NOMO-1 (cell line): ENCODE measurements at regions not wholly inside any gene's neighbourhood (a gene's known extent, or its start where the extent isn't known, plus 50 kb on each side); places are given as distances from the start of the nearest gene placed in this dataset.
"Not testable (repeated sequence)": the region's sequence is repeated elsewhere in the genome, so short reads cannot be mapped to it uniquely, and the experiment has no call there.

Experiments used
- DNase-seq, 2 experiments: peaks; one replicate each; lab custom pipeline; 2025; ENCODE audit not compliant: unreplicated experiment in 2 of 2; lab: John Stamatoyannopoulos, UW

GRCh38 chr1:80305466-80305865 lies 1298.9 kb upstream of the ADGRL4 start:
- DNase-seq: no peak

GRCh38 chr1:80293818-80294217 lies 1287.3 kb upstream of the ADGRL4 start:
- DNase-seq: no peak

DNA sequence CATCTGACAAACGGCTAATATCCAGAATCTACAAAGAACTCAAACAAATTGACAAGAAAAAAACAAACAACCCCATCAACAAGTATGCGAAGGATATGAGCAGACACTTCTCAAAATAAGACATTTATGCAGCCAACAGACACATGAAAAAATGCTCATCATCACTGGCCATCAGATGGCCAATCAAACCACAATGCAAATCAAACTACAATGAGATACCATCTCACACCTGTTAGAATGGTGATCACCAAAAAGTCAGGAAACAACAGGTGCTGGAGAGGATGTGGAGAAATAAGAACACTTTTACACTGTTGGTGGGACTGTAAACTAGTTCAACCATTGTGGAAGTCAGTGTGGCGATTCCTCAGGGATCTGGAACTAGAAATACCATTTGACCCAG lies 1282.2 kb upstream of the ADGRL4 start:
- not testable (repeated sequence) for DNase-seq

- DNase-seq: no peak
These were observed 1276.0 kb upstream of the ADGRL4 start for GRCh38 chr1:80282536-80282935.

DNA sequence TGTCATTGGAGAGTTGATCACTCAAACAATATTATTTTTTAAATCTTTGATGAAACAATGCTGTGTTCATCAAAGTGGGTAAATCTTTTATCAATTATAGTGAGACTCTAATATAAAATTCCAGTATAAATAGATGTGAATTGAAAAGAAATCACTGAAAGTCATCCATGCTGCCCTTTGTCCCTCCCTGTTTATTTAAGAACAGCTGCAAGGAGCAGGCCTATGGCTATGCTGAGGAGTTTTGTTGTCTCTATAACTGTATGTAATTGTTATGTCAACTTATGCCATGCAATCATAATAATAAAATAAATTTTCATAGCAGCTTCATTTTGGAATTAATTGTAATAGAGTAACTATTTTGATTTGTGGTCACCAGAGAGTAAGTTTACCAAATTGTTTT lies 1272.4 kb upstream of the ADGRL4 start:
- DNase-seq: no peak

- no peak for DNase-seq
These were observed 1267.7 kb upstream of the ADGRL4 start for GRCh38 chr1:80274256-80274655.

- no peak for DNase-seq
These were observed 1266.0 kb upstream of the ADGRL4 start for GRCh38 chr1:80272495-80272894.

- no peak for DNase-seq
These were observed 1252.1 kb upstream of the ADGRL4 start for GRCh38 chr1:80258659-80259058.

DNA sequence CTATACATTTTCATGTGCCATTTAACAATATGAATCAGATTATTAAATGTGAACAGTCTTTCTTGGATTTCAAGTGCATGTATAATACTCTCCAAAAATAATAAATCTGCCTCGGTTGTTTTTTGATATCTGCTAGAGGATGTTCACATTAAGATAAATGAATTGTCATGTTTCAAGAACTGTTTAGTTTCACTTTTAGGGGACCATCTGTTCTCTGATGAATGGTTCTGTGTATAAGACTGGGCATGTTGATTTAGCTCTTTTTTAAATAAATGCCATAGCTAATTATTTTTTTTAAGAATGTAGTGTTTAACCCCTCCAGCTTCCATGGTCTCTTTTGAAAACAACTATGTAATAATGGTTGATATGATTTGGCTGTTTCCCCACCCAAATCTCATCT lies 1245.1 kb upstream of the ADGRL4 start:
- DNase-seq: no peak

- DNase-seq: no peak
These were observed 1244.6 kb upstream of the ADGRL4 start for GRCh38 chr1:80251171-80251570.

DNA sequence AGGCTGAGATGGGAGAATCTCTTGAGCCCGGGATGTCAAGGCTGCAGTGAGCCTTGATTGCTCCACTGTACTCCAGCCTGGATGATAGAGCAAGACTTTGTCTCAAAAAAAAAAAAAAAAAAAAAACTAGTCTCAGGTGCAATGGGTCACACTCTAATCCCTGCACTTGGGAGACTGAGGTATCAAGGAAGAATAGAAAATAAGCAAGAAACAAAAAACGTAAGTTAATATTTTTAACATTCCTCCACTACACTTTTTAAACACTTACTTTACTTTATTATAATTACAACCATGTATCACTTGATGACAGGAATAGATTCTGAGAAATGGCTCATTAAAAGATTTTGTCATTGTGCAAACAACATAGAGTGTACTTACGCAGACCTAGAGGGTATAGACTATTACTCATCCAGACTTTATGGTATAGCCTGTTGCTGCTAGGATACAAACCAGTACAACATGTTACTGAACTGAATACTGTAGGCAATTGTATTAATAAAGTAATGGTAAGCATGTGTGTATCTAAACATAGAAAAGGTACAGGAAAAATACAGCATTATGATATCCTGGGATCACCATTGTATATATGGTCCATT lies 1244.1 kb upstream of the ADGRL4 start:
- no peak for DNase-seq

DNA sequence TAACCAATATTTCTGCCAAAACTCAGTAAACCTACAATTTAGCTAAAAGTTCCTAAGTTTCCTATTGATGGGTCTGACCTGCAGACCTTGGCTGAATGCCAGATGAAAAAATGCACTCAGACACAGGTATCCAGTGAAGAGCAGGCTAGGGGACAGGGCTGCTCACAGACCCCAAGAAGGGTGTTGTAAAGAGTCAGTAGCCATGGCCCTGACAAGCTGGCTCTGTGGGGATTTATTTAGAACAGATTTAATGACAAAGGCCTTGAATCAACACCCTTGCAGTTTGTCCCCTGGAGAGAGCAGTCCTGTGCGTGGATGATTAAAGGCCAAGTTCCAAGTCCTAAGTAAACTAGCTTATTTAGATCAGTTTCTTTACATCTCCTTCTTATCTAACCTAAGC lies 1243.2 kb upstream of the ADGRL4 start:
- DNase-seq: no peak

GRCh38 chr1:80248886-80249285 lies 1242.4 kb upstream of the ADGRL4 start:
- DNase-seq: no peak

- DNase-seq: no peak
These were observed 1239.3 kb upstream of the ADGRL4 start for GRCh38 chr1:80245813-80246212.

DNA sequence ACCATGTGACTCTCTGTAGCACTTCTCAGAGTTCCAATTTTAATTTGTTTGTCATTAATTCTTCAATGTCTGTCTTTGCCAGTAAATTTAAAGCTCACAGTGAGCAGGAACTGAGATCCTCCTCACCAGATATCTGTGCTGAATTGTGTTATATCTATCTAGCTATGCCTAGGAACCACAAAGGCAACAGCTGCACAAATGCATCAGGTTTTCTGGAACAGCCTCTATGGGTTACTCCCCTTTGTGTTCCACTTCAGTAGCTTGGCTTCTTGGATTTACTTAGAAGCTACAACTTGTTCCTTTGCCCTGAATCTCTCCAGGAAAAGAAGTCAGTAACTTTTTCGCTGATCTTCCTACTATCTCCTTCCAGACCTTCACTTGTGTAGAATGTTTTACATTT lies 1237.8 kb upstream of the ADGRL4 start:
- DNase-seq: no peak

- no peak for DNase-seq
These were observed 1235.0 kb upstream of the ADGRL4 start for GRCh38 chr1:80241566-80241965.

GRCh38 chr1:80225510-80225909 lies 1219.0 kb upstream of the ADGRL4 start:
- DNase-seq: no peak

DNA sequence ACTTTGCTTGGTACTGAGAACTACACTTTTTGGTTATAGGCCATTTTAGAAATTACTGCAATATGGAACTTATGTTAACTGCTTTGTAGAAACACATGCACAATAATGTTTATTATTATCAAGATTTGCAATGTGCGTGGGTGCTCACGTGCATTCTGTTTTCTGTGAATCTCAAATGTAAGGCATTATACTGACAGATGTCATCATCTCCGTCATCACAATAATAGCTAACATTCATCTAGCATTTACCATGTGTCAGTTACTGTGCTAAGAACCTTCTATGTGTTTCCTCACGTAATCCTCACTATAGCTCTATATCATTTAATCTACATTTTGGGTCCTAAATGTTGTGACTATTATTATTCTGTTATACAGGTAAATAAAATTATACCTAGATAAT lies 1214.8 kb upstream of the ADGRL4 start:
- no peak for DNase-seq

GRCh38 chr1:80218112-80218511 lies 1211.6 kb upstream of the ADGRL4 start:
- peak in 1 of 2 experiments; percentile 45 for DNase-seq

GRCh38 chr1:80217377-80217986 lies 1211.0 kb upstream of the ADGRL4 start:
- peak; percentile 6 to 19 for DNase-seq

DNA sequence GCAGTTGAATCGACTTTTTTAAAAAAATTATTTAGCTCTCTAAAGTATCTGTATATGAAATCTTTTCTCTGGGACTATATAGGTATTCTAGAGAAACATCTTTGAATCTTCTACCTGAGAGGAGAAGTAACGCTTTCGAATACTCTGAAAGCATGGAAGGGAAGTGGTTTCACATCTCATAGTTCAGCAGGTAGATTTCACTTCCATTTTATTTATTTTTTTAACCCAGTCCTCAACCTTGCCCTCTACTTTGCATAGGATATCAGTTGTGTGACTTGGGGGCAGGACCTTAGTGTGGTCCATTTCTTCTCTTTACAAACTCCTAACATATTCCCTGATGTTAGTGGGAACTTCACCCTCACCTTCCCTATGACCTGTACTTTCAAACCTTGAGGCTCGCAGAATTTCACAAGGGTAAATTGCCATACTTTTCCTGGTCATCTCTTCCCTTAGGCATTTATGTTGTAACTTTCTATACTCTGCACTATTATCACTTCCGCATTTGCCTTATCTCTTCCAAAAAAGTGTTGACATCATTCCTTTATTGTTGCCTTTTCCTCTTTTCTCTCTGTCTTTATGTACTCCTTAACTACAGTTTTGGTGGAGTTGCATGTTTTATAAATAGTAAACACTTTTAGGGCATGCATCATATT lies 1208.5 kb upstream of the ADGRL4 start:
- DNase-seq: peak; percentile 26 to 41

DNA sequence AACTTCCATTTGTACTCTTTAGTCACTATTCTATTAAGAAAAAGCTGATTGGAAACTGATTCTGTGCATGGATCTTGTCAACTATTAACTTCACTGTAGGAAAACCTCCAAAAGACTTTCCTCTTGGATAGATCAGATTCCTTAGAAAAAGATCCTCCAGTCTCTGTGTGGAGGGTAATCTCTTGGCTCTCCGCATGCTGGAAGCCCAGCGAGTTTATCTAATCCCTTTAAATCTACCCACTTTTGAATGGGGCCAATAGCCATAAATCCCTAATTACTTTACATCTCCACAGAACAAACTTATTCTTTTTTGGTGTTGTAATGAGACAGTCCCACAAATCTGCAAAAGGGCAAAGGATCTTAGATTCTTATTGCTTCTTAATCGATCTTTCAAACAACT lies 1206.4 kb upstream of the ADGRL4 start:
- no peak for DNase-seq
